Neural cell (in vitro differentiated cells): ENCODE measurements at regions not wholly inside any gene's neighbourhood (a gene's known extent, or its start where the extent isn't known, plus 50 kb on each side); places are given as distances from the start of the nearest gene placed in this dataset.

Source experiments
- EP300 ChIP-seq: fragments of 450-650 bp; conservative IDR thresholded peaks from 2 replicates; pipeline ENCODE4 v1.6.1; 2014; ENCODE audit warnings: antibody characterized with exemption, mild to moderate bottlenecking, moderate library complexity; ENCODE audit not compliant: poor library complexity, severe bottlenecking
- EZH2 ChIP-seq: fragments of 200-600, 300-800 bp; shearing (Covaris generic), sonication (generic); IDR thresholded peaks from 2 replicates; pipeline ENCODE4 v1.6.1; 2014; ENCODE audit warnings: antibody characterized with exemption, low read length, borderline replicate concordance, mild to moderate bottlenecking; ENCODE audit not compliant: insufficient read depth, poor library complexity, severe bottlenecking
- MXI1 ChIP-seq: fragments of 450-650 bp; conservative IDR thresholded peaks from 2 replicates; pipeline ENCODE4 v1.6.1; 2014; ENCODE audit warnings: antibody characterized with exemption, mild to moderate bottlenecking; ENCODE audit not compliant: poor library complexity, severe bottlenecking
- POLR2AphosphoS5 ChIP-seq: IDR thresholded peaks from 2 replicates; pipeline ENCODE4 v1.6.1; 2012
- RAD21 ChIP-seq: fragments of 450-650 bp; conservative IDR thresholded peaks from 2 replicates; pipeline ENCODE4 v1.6.1; 2014; ENCODE audit warnings: antibody characterized with exemption, mild to moderate bottlenecking, moderate library complexity
- SMC3 ChIP-seq: fragments of 450-650 bp; conservative IDR thresholded peaks from 2 replicates; pipeline ENCODE4 v1.6.1; 2014; ENCODE audit warnings: antibody characterized with exemption, mild to moderate bottlenecking, moderate library complexity; ENCODE audit not compliant: poor library complexity
- TAF1 ChIP-seq: IDR thresholded peaks from 2 replicates; pipeline ENCODE4 v1.6.1; 2012; ENCODE audit warnings: low read depth
- TF ChIP-seq, protein P1 (sequence below): fragments of 450-650 bp; IDR thresholded peaks from 2 replicates; pipeline ENCODE4 v1.5.1; 2014; ENCODE audit warnings: antibody characterized with exemption, mild to moderate bottlenecking, moderate library complexity; ENCODE audit not compliant: poor library complexity, severe bottlenecking
- TF ChIP-seq, protein P2 (sequence below): IDR thresholded peaks from 2 replicates; pipeline ENCODE4 v1.6.1; 2012; ENCODE audit warnings: borderline replicate concordance

GRCh38 chr11:71145988-71146824 is 106.2 kb downstream of the SHANK2 start:
- TF ChIP-seq EP300 = no peak
- TF ChIP-seq, protein P1, sequence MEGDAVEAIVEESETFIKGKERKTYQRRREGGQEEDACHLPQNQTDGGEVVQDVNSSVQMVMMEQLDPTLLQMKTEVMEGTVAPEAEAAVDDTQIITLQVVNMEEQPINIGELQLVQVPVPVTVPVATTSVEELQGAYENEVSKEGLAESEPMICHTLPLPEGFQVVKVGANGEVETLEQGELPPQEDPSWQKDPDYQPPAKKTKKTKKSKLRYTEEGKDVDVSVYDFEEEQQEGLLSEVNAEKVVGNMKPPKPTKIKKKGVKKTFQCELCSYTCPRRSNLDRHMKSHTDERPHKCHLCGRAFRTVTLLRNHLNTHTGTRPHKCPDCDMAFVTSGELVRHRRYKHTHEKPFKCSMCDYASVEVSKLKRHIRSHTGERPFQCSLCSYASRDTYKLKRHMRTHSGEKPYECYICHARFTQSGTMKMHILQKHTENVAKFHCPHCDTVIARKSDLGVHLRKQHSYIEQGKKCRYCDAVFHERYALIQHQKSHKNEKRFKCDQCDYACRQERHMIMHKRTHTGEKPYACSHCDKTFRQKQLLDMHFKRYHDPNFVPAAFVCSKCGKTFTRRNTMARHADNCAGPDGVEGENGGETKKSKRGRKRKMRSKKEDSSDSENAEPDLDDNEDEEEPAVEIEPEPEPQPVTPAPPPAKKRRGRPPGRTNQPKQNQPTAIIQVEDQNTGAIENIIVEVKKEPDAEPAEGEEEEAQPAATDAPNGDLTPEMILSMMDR = no peak
- no peak for TF ChIP-seq RAD21
- no peak for TF ChIP-seq POLR2AphosphoS5
- TF ChIP-seq EZH2 = no peak
- TF ChIP-seq, protein P2, sequence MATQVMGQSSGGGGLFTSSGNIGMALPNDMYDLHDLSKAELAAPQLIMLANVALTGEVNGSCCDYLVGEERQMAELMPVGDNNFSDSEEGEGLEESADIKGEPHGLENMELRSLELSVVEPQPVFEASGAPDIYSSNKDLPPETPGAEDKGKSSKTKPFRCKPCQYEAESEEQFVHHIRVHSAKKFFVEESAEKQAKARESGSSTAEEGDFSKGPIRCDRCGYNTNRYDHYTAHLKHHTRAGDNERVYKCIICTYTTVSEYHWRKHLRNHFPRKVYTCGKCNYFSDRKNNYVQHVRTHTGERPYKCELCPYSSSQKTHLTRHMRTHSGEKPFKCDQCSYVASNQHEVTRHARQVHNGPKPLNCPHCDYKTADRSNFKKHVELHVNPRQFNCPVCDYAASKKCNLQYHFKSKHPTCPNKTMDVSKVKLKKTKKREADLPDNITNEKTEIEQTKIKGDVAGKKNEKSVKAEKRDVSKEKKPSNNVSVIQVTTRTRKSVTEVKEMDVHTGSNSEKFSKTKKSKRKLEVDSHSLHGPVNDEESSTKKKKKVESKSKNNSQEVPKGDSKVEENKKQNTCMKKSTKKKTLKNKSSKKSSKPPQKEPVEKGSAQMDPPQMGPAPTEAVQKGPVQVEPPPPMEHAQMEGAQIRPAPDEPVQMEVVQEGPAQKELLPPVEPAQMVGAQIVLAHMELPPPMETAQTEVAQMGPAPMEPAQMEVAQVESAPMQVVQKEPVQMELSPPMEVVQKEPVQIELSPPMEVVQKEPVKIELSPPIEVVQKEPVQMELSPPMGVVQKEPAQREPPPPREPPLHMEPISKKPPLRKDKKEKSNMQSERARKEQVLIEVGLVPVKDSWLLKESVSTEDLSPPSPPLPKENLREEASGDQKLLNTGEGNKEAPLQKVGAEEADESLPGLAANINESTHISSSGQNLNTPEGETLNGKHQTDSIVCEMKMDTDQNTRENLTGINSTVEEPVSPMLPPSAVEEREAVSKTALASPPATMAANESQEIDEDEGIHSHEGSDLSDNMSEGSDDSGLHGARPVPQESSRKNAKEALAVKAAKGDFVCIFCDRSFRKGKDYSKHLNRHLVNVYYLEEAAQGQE = no peak
- TF ChIP-seq SMC3 = no peak
- no peak for TF ChIP-seq TAF1
- no peak for TF ChIP-seq MXI1
